NCI-H2107 treated with DMSO at 0.1 percent for 48 hours (cell line): ENCODE measurements at regions not wholly inside any gene's neighbourhood (a gene's known extent, or its start where the extent isn't known, plus 50 kb on each side); places are given as distances from the start of the nearest gene placed in this dataset.

Experiments used
- DNase-seq: peaks from one replicate; lab custom pipeline; 2025; ENCODE audit not compliant: unreplicated experiment; lab: John Stamatoyannopoulos, UW

DNA sequence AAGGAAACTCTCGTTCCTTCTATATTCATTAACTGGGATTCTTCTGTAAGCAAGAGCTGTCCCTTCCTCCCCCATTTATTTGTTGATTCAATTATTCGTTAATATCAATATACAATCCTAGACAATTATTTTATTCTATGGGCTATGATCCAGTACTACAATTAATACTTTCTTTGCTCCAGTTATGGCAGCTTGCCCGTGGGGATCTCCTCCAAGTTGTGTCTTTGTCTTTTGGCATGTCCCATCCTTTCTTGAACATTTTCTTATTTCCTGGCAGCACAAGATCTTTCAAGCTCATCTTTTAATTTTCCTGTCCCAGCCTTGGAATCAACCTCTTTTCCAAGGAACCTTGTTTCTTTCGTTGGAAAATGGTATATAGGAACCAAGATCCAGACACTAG, 249.3 kb downstream of the GAS1 start:
- DNase-seq, result no peak

DNA sequence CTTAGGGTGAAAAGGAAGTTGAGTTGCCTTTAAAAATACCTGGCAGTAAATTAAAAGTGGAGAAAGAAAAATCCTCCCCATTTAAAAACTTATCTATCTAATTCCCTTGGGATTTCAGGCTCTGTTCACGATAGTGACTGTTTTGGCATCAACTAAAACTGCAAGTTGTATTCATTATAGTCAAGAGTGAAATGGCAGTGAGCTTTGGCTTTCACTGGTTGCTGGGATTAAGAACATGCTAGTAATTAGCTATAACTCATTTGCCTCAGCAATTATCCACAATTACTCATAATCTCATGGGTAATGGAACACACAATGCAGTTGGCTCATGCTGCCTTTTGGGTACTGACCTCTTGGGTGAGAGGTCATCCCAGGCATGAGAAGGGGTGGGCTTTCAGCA, 250.1 kb downstream of the GAS1 start:
- DNase-seq, result no peak

DNA sequence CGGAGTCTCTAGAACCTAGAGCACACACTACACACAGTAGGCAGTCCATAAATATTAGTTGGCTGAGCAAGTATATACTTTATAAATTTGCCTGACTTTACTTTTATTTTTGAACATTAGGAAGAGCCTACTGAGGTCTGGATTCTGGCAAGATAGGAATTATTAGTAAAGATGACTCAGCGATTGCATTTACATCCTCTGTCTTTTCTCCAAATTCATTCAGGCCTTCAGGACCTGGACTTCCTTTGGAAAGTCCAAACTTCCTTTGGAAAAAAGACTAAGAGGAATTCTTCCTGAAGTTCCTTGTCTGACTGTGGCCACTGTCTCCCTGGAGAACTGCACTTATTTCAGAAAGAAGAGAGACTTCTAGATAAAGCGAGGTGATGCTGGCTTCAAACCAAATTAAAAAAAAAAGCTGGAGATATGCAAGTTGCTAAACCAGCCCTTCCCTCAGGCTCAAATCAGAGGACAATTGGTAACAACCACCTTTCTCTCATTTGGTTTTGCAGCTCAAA, 251.3 kb downstream of the GAS1 start:
- no peak for DNase-seq

DNA sequence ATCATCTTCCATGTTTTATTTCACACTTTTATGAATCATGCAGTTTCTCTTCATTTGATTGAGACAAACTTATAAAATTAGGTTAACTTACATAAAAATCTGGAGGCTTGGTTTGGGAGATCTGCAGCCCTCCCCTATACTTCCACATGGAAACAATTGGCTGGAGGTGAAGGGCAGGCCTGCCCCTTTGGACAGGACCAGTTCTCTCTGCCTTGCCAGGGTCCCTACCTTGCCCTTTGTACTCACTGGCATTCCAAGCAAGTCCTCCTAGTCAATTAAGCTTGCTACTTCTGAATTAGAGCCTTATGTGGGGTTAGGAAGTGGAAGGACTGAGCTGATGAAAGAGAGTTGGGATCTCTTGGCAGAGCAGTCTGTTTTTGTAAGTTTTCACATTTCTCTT, 257.3 kb downstream of the GAS1 start:
- no peak for DNase-seq

DNA sequence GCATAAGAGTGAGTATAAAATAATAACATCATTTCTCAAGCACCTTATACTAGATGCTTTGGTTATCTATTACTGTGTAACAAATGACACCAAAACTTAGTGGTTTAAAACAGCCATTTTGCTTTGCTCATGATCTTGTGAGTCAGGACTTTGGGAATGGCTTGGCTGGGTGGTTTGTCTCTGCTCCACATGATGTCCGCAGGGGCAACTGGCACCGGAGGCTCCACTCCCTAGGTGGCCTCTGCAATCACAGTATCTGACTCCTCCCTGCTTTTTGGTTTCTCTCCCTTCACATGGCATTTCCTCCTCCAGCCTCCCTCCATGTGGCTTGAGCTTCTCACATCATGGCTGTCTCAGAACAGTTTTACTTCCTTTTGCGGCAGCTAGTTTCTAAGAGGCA, 259.5 kb downstream of the GAS1 start:
- DNase-seq, result no peak

DNA sequence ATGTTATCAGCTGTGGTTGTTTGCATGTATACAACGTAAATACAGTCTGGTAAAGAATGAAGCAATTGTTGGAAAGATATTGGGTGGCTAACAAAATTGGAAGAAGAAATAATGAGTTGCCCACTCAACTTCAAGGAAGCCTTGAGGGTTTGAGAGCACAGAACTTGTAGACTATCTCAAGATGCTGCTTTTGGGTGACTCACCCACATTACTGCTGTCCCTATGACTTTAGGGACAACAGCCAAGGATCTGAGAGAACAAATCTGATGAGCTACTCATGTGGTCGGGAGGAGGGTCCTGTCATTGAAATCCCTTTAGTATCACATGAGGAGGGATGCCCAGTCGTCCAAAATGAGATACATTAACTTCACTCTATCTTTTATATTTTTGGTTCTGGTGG, 261.8 kb downstream of the GAS1 start:
- no peak for DNase-seq

DNA sequence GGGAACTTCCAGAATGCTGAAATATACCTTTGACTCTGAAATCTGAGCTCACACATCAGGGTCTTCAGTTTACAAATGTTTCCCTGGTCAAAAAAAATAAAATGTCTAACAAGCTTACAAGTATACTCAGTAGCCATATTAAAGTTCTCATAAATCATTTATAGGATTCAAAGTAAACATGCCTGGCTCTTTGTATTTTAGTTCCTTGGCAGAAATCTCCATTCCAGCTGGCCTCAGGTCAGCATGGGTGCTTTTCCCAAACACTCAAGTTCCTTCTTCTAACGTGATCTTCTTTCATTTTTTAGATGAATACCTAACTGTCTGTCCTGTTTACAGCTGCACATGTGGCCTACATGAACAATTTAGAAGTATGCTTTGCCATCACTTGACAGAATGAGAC, 263.2 kb downstream of the GAS1 start:
- DNase-seq, result no peak

DNA sequence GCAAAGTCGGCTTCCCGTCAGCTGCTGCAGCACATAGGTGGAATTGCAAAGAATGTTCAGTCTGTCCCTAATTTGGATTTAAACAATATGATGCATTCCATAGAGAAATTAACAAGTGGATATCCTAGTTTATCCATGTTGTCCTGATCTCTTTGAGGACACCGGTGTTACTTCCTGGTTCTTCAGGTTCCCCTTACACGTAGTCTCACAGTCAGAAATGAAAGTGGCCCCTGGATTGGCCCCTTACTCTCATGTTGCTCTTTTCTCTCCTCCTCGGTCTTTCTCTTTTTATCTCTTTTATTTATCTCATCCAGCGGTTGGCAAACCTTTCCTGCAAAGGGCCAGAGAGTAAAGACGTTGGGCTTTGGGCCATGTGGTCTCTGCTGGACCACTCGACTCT, 265.1 kb downstream of the GAS1 start:
- DNase-seq, result no peak

DNA sequence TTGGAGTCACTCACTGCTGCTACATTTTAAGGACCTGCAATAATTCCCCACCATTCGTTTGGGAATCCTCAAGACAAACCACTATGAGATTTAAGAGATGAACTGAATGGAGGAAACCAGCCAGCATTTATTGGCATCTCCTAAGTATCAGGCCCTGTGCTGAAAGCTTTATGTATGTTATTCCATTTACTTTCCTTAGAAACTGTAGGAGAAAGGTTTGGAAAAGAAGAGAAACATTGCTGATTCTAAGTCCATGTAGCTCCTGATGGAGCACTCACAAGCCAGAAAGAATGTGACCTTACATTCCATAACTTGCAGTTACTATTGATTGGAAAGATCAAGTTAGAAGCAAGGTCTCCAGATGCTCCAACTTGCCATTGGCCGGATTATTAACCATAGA, 267.4 kb downstream of the GAS1 start:
- no peak for DNase-seq

DNA sequence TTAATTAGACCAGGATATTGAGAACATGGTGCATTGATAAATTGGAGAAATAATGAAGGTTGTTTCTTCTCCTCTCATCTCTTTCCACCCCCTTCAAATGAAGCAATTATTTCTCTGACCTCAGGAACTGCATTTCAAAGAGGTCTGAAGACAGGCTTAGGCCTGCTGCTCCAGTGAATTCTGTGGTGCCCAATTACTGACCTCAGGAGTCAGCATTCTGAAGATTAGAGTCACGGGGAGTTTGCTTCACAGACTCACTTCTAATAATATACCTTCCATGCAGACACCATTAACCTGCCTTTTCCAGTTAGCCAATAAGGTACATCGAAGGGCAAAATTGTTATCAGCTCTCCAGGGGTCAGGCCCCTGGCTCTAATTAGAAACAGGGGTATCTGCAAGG, 270.9 kb downstream of the GAS1 start:
- DNase-seq, result no peak

DNA sequence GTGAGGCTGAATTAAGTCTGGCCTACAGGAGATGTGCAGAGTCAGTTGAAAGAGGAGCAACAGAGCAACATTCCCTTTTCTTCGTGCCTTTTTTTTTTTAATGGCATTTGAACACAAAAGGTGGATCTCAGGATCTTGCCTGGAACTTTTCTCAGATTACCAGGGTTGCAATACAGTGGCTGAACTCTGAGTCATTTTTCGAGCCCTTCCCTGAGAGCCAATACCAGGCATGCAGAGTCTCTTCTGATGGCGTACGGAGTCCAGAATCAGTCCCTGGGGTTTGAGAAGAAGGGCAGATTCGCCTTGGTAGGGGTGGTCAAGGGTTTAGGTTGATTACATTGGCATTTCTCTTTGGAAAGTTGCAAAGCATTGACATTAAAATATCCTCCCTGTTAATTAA, 271.5 kb downstream of the GAS1 start:
- DNase-seq, result no peak

DNA sequence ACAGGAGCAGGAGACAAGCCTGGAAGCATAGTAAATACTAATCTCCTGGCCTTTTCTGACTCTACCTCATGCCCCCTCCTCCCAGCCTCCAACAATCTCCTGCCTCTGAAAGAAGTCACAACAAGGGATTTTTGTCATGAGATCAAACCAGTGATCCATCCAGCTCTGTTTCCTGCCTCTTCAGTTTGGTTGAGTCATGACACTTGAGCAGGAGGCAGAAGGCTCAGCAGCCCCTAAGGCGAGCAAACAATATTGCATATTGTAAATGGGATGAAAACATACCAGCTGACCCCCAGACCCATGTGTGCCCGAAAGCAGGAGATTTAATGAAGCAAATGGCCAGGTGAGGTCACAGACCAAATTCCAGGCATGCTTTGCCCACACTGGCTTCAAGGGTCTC, 272.8 kb downstream of the GAS1 start:
- DNase-seq, result no peak

DNA sequence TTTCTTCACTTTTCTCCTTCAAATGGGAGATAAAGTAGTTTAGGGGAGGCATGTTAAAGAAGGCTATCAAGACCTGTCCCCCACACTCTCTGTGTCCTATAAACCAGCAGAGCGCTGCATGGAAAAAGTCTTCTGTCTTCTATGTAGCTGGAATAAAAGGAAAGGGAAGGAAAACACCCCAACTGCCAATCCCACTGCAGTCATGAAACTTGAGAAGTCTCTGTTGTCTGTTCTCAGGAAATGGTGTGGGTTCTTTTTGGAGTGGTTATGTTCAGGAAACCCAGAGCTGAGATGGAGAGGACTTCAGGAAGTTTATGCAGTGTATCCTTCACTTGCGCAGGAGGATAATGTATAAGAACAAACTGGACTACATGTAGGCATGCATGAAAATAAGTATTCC, 274.3 kb downstream of the GAS1 start:
- no peak for DNase-seq

DNA sequence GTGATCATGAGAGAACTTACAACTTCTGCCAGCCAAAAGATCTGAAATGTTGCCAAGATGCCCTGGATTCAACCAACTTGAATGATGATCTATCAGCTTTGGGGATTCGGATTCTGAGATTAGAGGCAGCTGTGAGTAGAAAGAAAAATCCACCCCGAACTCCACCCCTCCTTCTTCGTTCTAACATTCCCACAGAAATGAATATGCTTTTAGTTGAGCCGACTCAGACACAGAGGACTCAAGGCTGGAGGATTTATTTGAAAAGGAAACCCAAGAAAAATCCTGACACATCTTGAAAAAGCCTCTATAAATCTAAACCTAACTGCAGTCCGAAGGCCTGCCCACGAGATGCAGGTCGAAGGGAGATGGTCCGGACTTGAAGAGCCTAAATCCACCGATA, 275.0 kb downstream of the GAS1 start:
- DNase-seq, result no peak

DNA sequence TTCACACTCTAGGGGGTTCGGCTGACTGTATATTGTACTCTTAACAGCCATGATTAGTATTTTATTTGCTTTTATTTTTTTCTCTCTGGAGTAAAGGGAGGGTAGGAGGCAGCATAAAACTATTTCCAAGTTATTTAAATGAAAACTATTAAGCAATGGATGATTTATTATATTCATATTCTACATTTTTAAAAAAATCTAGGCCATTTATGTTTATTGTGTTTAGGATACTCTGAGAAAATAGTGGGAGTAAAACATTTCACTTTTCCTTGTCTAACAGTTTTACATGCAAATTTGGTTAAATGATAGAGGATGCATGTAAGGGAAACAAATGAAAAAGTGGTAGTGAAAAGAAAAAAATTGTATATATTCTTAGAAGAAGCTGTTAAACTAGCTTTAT, 276.3 kb downstream of the GAS1 start:
- DNase-seq, result no peak

DNA sequence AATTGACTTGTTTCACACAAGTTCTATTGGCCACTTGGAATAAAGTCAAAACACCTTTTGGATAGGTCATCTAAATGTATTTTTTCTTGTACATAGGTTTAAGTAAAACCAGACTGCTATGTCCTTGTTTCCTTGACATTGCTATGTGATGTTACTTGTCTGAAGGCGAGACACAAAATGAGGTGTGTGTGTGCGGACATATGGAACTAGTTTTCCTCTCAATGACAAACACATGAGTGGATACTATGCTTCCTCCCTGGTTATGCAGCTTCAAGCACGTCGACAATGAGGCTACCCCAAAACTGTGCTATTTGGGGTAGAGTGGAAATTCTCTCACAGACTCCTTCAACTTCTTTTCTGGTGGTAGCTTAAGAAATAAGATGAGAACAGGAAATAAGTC, 276.8 kb downstream of the GAS1 start:
- DNase-seq, result no peak

DNA sequence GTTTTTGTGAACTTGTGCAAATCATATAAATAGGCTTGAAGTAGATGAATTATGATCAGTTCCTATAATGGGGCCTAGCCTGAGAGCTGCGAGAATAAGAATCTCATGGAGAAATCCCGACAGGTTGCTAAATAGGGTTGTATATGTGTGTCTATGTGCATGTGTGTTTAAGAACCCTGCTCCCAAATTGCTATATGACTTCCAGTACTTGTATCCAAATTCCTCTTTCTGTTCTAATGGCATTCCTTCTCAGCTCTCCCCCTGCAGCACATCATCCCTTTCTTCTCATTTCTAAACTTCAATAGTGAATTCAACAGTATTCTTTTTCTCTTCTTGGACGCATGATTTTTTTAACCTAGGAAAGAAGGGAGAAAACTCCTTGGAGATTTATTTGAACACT, 277.2 kb downstream of the GAS1 start:
- no peak for DNase-seq

DNA sequence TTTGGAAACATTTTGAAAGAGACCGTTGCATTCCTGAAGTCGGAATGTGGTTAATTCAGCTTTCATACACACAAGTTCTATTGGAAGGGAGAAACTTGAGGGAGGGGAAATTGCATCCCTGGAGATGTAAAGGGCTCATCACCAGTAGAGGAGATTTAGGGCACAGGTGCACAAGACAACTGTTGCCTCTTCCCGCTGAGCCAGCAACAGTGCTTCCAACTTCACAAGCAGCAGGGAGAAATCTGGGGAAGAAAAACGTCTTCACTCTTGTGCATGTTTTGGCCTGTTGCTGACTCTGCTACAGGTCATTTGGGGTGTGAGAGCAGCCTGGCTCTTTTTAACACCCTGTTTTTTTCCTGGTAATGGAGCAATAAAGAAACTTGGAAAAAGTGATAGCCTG, 277.9 kb downstream of the GAS1 start:
- DNase-seq, result no peak

DNA sequence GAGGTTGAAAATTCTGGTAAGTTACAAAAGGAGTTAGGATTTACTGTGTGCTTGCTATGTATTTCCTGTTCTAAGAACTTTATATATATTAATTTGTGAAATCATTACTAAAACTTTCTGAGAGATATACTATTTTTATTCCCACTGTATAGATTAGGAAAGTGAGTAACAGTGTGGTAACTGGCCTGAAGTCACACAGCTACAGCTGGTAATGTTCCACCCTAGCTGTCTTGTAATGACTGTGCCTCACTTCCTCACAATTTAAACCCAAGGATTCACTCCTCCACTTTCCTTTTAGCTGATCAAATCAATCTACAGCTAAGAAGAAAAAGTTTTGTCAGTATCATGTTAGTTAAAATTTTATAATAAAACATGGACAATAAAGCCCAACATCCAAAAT, 278.8 kb downstream of the GAS1 start:
- DNase-seq, result no peak

DNA sequence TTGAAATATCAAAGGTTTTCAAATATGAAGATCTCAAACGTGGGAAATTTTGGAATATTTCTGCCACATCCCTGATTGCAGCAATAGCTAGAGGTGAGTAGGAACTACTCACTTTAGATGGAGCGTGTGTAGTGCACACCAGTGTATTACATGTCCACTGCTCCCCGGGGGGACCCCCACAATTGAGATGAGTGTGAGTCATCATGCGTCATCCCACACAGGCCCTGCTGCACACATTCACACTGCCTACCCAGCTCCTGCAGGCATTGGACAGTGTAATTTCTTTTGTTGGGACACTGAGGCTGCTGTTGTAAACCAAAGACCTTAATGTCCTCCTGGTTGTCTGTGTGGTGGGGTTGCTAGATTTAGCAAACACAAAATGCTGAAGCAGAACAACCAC, 280.0 kb downstream of the GAS1 start:
- DNase-seq, result no peak

DNA sequence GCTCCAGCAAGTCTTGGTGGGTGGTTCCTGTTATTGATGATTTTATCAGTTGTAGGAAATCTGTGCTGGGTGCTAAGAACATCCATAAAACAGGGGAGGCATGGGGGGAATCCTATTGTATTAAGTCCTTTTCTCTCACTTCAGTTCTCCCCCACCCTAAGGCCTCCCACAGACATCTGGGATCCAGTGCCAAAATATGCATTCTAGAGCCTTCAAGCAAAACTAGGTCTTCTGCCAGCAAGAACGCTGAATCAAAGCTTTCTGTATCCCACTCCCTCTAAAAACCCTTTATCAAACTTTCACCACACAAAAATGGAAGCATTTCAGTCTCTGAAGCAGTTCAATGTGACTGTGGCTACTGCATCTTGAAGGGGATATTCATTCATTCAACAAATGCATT, 281.9 kb downstream of the GAS1 start:
- DNase-seq, result no peak

DNA sequence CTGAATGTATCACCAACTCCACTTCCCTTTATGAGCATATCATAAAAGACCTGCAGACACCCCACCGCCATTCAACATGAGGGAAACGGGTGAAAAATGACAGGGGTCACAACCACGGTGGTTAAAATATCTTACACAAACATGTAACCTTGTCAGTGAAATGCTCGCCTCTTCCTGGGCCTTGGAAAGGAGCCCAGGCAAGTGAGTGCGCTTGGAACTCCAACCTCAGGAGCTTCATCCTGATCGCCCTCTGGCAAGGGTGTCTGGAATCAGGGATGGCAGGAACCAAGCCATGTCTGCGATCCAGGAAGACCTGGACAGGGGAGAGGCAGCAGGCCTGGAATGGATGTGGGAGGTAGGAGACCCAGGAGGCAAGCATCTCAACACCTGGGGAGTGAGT, 282.7 kb downstream of the GAS1 start:
- no peak for DNase-seq

DNA sequence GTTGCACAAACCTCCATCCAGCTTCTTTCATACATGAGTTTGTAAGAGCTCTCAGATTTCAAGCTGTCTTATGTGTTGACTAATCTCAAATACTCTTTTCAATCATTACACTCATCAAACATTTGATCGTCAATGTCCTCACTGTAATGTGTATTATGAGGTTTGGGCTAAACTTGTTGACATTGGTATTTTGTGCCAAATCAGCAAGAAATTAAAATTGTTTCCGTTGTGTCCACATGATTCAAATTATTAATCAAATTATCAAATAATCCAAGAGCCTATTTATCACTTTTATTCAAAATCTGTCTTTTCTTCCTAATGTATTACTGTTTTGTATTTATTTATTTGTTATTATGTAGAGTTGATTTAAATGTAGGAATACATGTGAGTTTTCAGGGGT, 283.4 kb downstream of the GAS1 start:
- no peak for DNase-seq

DNA sequence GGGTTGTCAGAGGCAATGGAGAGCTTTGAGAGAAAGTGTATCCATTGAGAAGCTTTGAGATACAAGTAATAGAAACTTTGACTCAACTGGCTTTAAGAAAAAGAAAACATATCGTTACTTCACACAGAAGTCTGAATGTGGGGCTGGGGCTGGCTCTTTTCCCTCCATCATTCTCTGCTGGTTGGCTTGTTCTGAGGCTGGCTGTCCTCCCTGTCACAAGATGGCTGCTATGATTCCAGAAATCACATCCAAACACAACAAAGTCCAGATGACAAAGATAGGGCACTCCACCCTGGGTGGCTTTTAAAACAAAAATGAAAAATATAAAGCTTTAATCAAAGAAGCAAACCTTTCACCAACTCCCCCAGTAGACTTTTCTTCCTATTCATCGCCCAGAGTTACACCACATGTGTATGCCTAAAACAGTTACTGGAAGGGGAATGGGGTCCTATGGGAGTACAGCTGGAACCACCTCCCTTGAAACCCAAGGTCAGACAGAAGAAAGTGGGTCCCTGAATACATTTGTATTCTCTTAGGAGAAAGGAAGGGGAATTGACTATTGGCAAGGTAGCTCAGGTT, 284.3 kb downstream of the GAS1 start:
- DNase-seq, result no peak
